HepG2 (cell line): ENCODE measurements at regions not wholly inside any gene's neighbourhood (a gene's known extent, or its start where the extent isn't known, plus 50 kb on each side); places are given as distances from the start of the nearest gene placed in this dataset.

Experiments used
- CBFB ChIP-seq: sonication (generic); formaldehyde crosslinking; IDR thresholded peaks from 2 replicates; pipeline ENCODE4 v1.4.0; 2020; ENCODE audit warnings: missing genetic modification reagents
- CEBPB ChIP-seq: IDR thresholded peaks from 2 replicates; pipeline ENCODE4 v1.6.1; 2011; ENCODE audit warnings: low read depth, low read length, improper control_type of control experiment, borderline replicate concordance
- ETV6 ChIP-seq: sonication (generic); formaldehyde crosslinking; conservative IDR thresholded peaks from 2 replicates; pipeline ENCODE4 v1.4.0; 2020; ENCODE audit warnings: missing genetic modification reagents
- HOXA7 ChIP-seq: sonication (generic); formaldehyde crosslinking; IDR thresholded peaks from 2 replicates; pipeline ENCODE4 v1.8.1; 2022; ENCODE audit warnings: mild to moderate bottlenecking, missing genetic modification reagents, moderate library complexity
- KLF6 ChIP-seq: IDR thresholded peaks from 2 replicates; pipeline ENCODE4 v1.8.0; 2016; ENCODE audit warnings: missing biosample characterization, missing genetic modification reagents
- TCF7L2 ChIP-seq: IDR thresholded peaks from 2 replicates; pipeline ENCODE4 v1.6.1; 2011; ENCODE audit warnings: mild to moderate bottlenecking, low read depth, low read length, moderate library complexity
- ZNF878 ChIP-seq: sonication (generic); formaldehyde crosslinking; IDR thresholded peaks from 2 replicates; pipeline ENCODE4 v1.8.1; 2023; ENCODE audit warnings: mild to moderate bottlenecking, missing genetic modification reagents, moderate library complexity

- TF ChIP-seq CBFB (CRISPR knock-in tag) (no peak), CEBPB (no peak), ETV6 (no peak), TCF7L2 (no peak), HOXA7 (no peak), KLF6 (CRISPR knock-in tag) (no peak), ZNF878 (CRISPR knock-in tag) (no peak)
Observed at GRCh38 chr17:36768394-36768793, 167.0 kb downstream of the MRM1 start.
